ENCODE measurements at regions not wholly inside any gene's neighbourhood (a gene's known extent, or its start where the extent isn't known, plus 50 kb on each side); places are given as distances from the start of the nearest gene placed in this dataset.

DNA sequence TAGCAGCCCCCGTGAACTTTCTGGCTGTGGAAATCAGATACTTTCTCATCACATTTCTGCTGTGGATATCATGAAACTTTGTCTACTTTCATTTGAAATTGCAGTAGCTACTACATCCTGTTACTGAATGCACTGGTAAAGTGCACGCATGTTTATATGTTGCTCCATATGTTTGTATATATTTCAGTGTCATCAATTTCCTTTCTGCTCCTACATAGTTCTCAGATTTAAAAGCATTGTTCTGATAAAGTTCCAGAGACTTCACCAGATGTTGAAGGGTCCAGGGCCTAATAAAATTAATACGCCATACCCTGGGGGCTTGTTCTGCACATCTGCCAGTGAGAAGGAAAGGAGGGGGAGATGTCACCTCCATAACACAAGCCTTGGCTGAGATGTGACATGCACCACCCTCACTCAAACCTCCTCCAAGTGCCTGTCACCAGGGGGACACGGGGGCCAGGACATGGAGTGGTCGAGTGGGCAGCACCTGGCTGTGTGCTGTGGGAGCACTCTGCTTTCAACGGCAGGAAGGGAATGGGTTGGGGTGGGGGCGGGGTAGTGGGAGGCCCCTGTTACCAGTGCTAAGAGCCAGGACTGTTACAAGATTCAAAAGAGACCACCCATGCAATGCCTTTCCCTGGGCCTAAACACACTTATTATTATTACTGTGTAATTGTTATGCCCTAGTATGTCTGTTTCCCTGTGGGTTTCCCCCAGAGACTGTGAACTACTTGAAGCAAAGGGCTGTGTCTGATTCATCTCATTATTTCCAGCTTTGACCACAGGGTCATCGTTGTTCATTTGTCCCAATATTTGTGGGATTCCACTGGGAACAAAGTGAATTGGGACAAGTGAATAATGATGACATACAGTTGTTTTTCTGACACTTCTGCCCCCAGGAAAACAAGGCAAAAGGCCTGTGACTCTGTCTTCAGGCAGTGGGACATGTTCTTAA lies 193.4 kb downstream of the FOXL1 start:
- DNase-seq: peak; percentile 73
- TF ChIP-seq EZH2 (IDR thresholded peaks at IDR 0.05; ENCODE audit: insufficient read depth, poor library complexity, severe bottlenecking) (no peak), EZH2phosphoT487 (IDR thresholded peaks at IDR 0.05; ENCODE audit: insufficient read depth, low read depth) (no peak)
- Histone ChIP-seq H3K9me3 (ENCODE audit: low read depth) (no peaks in the 10 kb centered on the region), H4K20me1 (ENCODE audit: insufficient read depth) (no peaks in the 10 kb centered on the region), H3K36me3 (ENCODE audit: low read depth) (no peaks in the 10 kb centered on the region), H3K4me3 (no peak overlapping the region), H3K4me2 (ENCODE audit: unreplicated experiment) (peak overlapping the region; percentile 49), H3K79me2 (ENCODE audit: insufficient read depth) (no peaks in the 10 kb centered on the region), H3K9me2 (ENCODE audit: insufficient read depth) (no peaks in the 10 kb centered on the region), H3K4me1 (ENCODE audit: insufficient read depth) (peaks cover 23% of the 10 kb centered on the region), H3K27ac (peak overlapping the region; percentile 77), H3K9ac (peak overlapping the region; percentile 25; the same call in 1 of the 2 replicates), H3K27me3 (replicated peaks; ENCODE audit: insufficient read depth) (no peaks in the 10 kb centered on the region), H3F3A (ENCODE audit: insufficient read depth) (peaks cover 18% of the 10 kb centered on the region), H2AFZ (no peak overlapping the region)
- in situ Hi-C loops (cut with MboI): no loop called here
- 70 to 74% methylated on average over 6 to 8 of the region's 8 CpGs for WGBS, 2 experiments (ENCODE audit: low coverage in 1 of 2, low lambda C conversion rate in 2 of 2, missing lambda C conversion rate in 2 of 2)

DNA sequence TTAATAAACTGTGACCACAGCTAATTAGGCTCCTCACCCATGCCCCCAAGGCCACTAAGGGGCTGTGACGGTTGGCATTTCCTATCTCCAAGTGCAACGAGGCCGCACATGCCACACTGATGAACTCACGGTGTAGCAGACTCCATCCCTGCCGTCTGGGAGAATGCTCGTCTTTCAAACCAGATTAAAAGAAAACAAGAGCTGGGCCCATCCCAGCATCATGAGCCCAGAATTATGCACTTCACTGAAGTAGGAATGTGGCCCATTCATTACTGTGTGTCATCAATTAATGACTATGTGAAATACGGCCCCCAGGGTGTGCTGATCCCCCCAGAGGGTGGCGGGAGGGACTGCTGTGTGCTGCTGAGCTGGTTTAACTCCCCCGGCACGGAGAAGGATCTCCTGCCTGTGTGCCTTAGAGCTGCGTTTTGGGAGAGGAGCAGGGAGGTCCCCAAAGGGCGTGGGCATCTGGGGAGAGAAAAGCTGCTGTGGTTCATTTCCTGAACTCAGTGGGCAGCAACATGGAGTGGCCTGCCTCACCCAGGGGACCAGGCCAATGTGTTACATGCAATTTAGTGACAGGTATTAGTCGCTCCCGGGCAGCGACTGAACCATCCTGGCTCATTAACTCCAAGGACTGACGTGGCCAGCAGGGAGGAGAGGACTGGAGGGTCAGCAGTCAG lies 194.5 kb downstream of the FOXL1 start:
- H3K27ac ChIP-seq: peak overlapping the region; percentile 77
- TF ChIP-seq EZH2phosphoT487 (IDR thresholded peaks at IDR 0.05; ENCODE audit: insufficient read depth, low read depth) (no peak), EZH2 (IDR thresholded peaks at IDR 0.05; ENCODE audit: insufficient read depth, poor library complexity, severe bottlenecking) (no peak)
- no peaks in the 10 kb centered on the region for H3K79me2 ChIP-seq (ENCODE audit: insufficient read depth)
- peak overlapping the region; percentile 49 for H3K4me2 ChIP-seq (ENCODE audit: unreplicated experiment)
- H3K9ac ChIP-seq: peak overlapping the region; percentile 49
- H3F3A ChIP-seq (ENCODE audit: insufficient read depth): peaks cover 18% of the 10 kb centered on the region
- no peaks in the 10 kb centered on the region for H3K27me3 ChIP-seq (replicated peaks; ENCODE audit: insufficient read depth)
- H3K36me3 ChIP-seq (ENCODE audit: low read depth): no peaks in the 10 kb centered on the region
- H3K9me2 ChIP-seq (ENCODE audit: insufficient read depth): no peaks in the 10 kb centered on the region
- H3K4me3 ChIP-seq: no peak overlapping the region
- in situ Hi-C loops (cut with MboI): no loop called here
- no peaks in the 10 kb centered on the region for H4K20me1 ChIP-seq (ENCODE audit: insufficient read depth)
- peak; percentile 93 for DNase-seq
- H3K4me1 ChIP-seq (ENCODE audit: insufficient read depth): peaks cover 23% of the 10 kb centered on the region
- H3K9me3 ChIP-seq (ENCODE audit: low read depth): no peaks in the 10 kb centered on the region
- WGBS, 2 experiments (ENCODE audit: low coverage in 1 of 2, low lambda C conversion rate in 2 of 2, missing lambda C conversion rate in 2 of 2): 14 to 16% methylated on average over 16 of the region's 16 CpGs
- peak overlapping the region; percentile 25; the same call in 1 of the 2 replicates for H2AFZ ChIP-seq

DNA sequence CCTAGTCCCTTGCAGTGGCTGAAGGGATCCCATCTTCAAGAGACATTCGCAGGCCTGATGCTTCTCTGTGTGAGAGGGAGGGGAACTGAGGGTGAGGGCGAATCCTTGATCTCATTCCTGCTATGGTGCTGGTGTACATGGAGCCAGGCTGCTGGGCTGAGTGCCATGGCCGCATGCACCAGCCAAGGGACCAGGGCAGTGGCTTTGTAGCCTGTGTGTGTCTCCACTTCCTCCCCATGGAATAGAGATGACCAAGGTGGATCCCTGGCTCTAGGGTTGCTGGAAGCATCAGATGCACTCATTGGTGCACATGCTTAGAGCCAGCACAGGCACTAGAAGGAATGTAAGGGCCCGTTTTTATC lies 195.0 kb downstream of the FOXL1 start:
- H3F3A ChIP-seq (ENCODE audit: insufficient read depth): peaks cover 18% of the 10 kb centered on the region
- H3K4me2 ChIP-seq (ENCODE audit: unreplicated experiment): peak overlapping the region; percentile 49
- 63 to 67% methylated on average over 4 of the region's 4 CpGs for WGBS, 2 experiments (ENCODE audit: low coverage in 1 of 2, low lambda C conversion rate in 2 of 2, missing lambda C conversion rate in 2 of 2)
- H3K9ac ChIP-seq: peak overlapping the region; percentile 49
- H3K27ac ChIP-seq: peak overlapping the region; percentile 77
- no peaks in the 10 kb centered on the region for H3K27me3 ChIP-seq (replicated peaks; ENCODE audit: insufficient read depth)
- no peak overlapping the region for H2AFZ ChIP-seq
- no peak for DNase-seq
- no peaks in the 10 kb centered on the region for H3K36me3 ChIP-seq (ENCODE audit: low read depth)
- no peaks in the 10 kb centered on the region for H3K9me3 ChIP-seq (ENCODE audit: low read depth)
- H4K20me1 ChIP-seq (ENCODE audit: insufficient read depth): no peaks in the 10 kb centered on the region
- no peaks in the 10 kb centered on the region for H3K9me2 ChIP-seq (ENCODE audit: insufficient read depth)
- H3K4me1 ChIP-seq (ENCODE audit: insufficient read depth): peaks cover 23% of the 10 kb centered on the region
- H3K4me3 ChIP-seq: no peak overlapping the region
- no peaks in the 10 kb centered on the region for H3K79me2 ChIP-seq (ENCODE audit: insufficient read depth)
- in situ Hi-C loops (cut with MboI): no loop called here
- TF ChIP-seq EZH2phosphoT487 (IDR thresholded peaks at IDR 0.05; ENCODE audit: insufficient read depth, low read depth) (no peak), EZH2 (IDR thresholded peaks at IDR 0.05; ENCODE audit: insufficient read depth, poor library complexity, severe bottlenecking) (no peak)

DNA sequence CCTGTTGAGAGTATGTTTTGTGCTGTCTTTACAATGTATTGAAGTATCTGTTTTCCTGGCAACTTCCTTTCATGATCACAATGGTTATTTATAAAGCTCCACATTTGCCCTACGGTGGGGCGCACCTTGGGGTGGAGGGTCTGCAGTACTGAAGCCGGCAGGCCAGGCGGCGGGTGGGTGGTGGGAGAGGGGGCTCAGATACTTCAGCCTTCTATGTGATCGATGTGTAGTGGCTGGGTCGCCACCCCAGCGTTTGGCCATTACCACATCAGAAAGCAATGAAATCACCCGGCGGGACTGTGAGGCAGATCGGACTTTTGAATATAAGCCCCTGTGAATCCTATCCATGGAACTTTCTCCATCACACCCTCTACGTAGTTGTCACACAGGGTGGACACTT lies 196.6 kb downstream of the FOXL1 start:
- Histone ChIP-seq H4K20me1 (ENCODE audit: insufficient read depth) (no peaks in the 10 kb centered on the region), H3K9ac (no peak overlapping the region), H3K4me2 (ENCODE audit: unreplicated experiment) (no peak overlapping the region), H3K27ac (no peak overlapping the region), H3K9me3 (ENCODE audit: low read depth) (no peaks in the 10 kb centered on the region), H3K79me2 (ENCODE audit: insufficient read depth) (no peaks in the 10 kb centered on the region), H3K4me1 (ENCODE audit: insufficient read depth) (peaks cover 23% of the 10 kb centered on the region), H3K27me3 (replicated peaks; ENCODE audit: insufficient read depth) (peaks cover 10% of the 10 kb centered on the region; the same call in 1 of the 2 replicates), H3F3A (ENCODE audit: insufficient read depth) (peaks cover 18% of the 10 kb centered on the region), H3K9me2 (ENCODE audit: insufficient read depth) (no peaks in the 10 kb centered on the region), H2AFZ (no peak overlapping the region), H3K4me3 (no peak overlapping the region), H3K36me3 (ENCODE audit: low read depth) (no peaks in the 10 kb centered on the region)
- in situ Hi-C loops (cut with MboI): no loop called here
- no peak for DNase-seq
- WGBS, 2 experiments (ENCODE audit: low coverage in 1 of 2, low lambda C conversion rate in 2 of 2, missing lambda C conversion rate in 2 of 2): 92 to 93% methylated on average over 10 to 12 of the region's 12 CpGs
- no peak for TF ChIP-seq EZH2phosphoT487 (IDR thresholded peaks at IDR 0.05; ENCODE audit: insufficient read depth, low read depth)
- TF ChIP-seq EZH2 (IDR thresholded peaks at IDR 0.05; ENCODE audit: insufficient read depth, poor library complexity, severe bottlenecking): no peak

All from GM23248 (cell line).